Adrenal gland (tissue), 5 donors: ENCODE measurements at regions not wholly inside any gene's neighbourhood (a gene's known extent, or its start where the extent isn't known, plus 50 kb on each side); places are given as distances from the start of the nearest gene placed in this dataset.

ENCODE experiments used
- POLR2A ChIP-seq, 2 donors: fragments of 450-650 bp; IDR thresholded peaks; one replicate each; pipeline ENCODE4 v1.6.1; 2017; ENCODE audit warnings: antibody characterized with exemption in 2 of 2, mild to moderate bottlenecking in 2 of 2, moderate library complexity in 1 of 2
- TF ChIP-seq, protein P1 (sequence below), 6 experiments: fragments of 450-650 bp in 4 of 6; fragments of 200-600 bp in 2 of 6; sonication (generic) in 1 of 6; IDR thresholded peaks; 1 replicate in 5 of 6; 2 replicates in 1 of 6; pipeline versions ENCODE4 v1.5.1 to v1.8.0; 2016 to 2021; ENCODE audit warnings: antibody characterized with exemption in 6 of 6, mild to moderate bottlenecking in 2 of 6, moderate library complexity in 1 of 6
- donor health status: DM: no; HTN: no; CAD: no.

DNA sequence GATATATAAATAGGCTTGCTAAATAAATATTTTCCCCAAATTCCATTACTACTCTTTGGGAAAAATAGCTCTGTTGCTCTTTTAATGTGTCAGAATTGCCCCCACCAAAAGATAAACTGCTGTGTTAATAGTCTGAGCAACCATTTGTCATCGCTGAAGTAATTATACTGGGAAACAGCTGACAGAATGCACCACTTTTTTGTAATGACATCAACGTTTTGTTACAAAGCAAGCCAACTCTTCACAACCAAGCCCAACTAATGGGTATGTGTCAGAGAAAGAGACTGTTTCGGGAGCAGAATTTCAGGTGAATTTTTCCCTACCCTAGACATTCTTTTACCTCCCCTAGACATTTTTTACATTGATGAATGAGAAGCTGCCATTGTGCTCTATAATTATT lies 405.0 kb upstream of the MAGEB18 start:
- TF ChIP-seq POLR2A (IDR thresholded peaks at IDR 0.05): no peak
- TF ChIP-seq, protein P1, sequence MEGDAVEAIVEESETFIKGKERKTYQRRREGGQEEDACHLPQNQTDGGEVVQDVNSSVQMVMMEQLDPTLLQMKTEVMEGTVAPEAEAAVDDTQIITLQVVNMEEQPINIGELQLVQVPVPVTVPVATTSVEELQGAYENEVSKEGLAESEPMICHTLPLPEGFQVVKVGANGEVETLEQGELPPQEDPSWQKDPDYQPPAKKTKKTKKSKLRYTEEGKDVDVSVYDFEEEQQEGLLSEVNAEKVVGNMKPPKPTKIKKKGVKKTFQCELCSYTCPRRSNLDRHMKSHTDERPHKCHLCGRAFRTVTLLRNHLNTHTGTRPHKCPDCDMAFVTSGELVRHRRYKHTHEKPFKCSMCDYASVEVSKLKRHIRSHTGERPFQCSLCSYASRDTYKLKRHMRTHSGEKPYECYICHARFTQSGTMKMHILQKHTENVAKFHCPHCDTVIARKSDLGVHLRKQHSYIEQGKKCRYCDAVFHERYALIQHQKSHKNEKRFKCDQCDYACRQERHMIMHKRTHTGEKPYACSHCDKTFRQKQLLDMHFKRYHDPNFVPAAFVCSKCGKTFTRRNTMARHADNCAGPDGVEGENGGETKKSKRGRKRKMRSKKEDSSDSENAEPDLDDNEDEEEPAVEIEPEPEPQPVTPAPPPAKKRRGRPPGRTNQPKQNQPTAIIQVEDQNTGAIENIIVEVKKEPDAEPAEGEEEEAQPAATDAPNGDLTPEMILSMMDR (IDR thresholded peaks at IDR 0.05): no peak
